Activated T-helper 17 cell treated with anti-CD3 and anti-CD28 coated beads, Interleukin-2, amount 50 U/mL, for 72 hours (primary cell): ENCODE measurements at regions not wholly inside any gene's neighbourhood (a gene's known extent, or its start where the extent isn't known, plus 50 kb on each side); places are given as distances from the start of the nearest gene placed in this dataset.
"Not testable (repeated sequence)": the region's sequence is repeated elsewhere in the genome, so short reads cannot be mapped to it uniquely, and the experiment has no call there.

ENCODE experiments used
- ATAC-seq: fragments of 150-1000 bp; cut with Tn5 transposase; replicated peaks from 2 replicates; pipeline ENCODE4 v1.10.0; 2021; ENCODE audit warnings: mild to moderate bottlenecking, moderate library complexity
- H3K27ac Mint-ChIP-seq: one replicate; pipeline ENCODE4 v1.8.0; 2022; ENCODE audit warnings: mixed read lengths
- H3K27me3 Mint-ChIP-seq: one replicate; pipeline ENCODE4 v1.8.0; 2022; ENCODE audit warnings: mixed read lengths
- H3K36me3 Mint-ChIP-seq: one replicate; pipeline ENCODE4 v1.8.0; 2022; ENCODE audit warnings: low read depth, mild to moderate bottlenecking, mixed read lengths
- H3K4me1 Mint-ChIP-seq: one replicate; pipeline ENCODE4 v1.8.0; 2022; ENCODE audit warnings: mixed read lengths
- H3K4me3 Mint-ChIP-seq: one replicate; pipeline ENCODE4 v1.8.0; 2022; ENCODE audit warnings: mild to moderate bottlenecking, mixed read lengths
- H3K9me3 Mint-ChIP-seq: one replicate; pipeline ENCODE4 v1.8.0; 2022; ENCODE audit warnings: mixed read lengths

GRCh38 chr16:62294213-62294972 is 258.2 kb upstream of the CDH8 start:
- no peak overlapping the region for H3K4me3 Mint-ChIP-seq
- peaks cover 18% of the 10 kb centered on the region for H3K9me3 Mint-ChIP-seq
- no peaks in the 10 kb centered on the region for H3K36me3 Mint-ChIP-seq
- H3K4me1 Mint-ChIP-seq = no peaks in the 10 kb centered on the region
- no peaks in the 10 kb centered on the region for H3K27me3 Mint-ChIP-seq
- H3K27ac Mint-ChIP-seq = no peak overlapping the region
- no peak for ATAC-seq

GRCh38 chr16:62288990-62289629 is 252.9 kb upstream of the CDH8 start:
- H3K4me1 Mint-ChIP-seq = no peaks in the 10 kb centered on the region
- H3K27ac Mint-ChIP-seq = no peak overlapping the region
- peaks cover 11% of the 10 kb centered on the region for H3K9me3 Mint-ChIP-seq
- no peaks in the 10 kb centered on the region for H3K27me3 Mint-ChIP-seq
- H3K4me3 Mint-ChIP-seq = no peak overlapping the region
- no peaks in the 10 kb centered on the region for H3K36me3 Mint-ChIP-seq
- no peak for ATAC-seq

GRCh38 chr16:62280506-62280905 is 244.3 kb upstream of the CDH8 start:
- H3K27ac Mint-ChIP-seq = no peak overlapping the region
- no peaks in the 10 kb centered on the region for H3K36me3 Mint-ChIP-seq
- H3K9me3 Mint-ChIP-seq = peaks cover 3% of the 10 kb centered on the region
- no peak overlapping the region for H3K4me3 Mint-ChIP-seq
- no peak for ATAC-seq
- no peaks in the 10 kb centered on the region for H3K4me1 Mint-ChIP-seq
- H3K27me3 Mint-ChIP-seq = no peaks in the 10 kb centered on the region

GRCh38 chr16:62277942-62278341 is 241.7 kb upstream of the CDH8 start:
- H3K4me1 Mint-ChIP-seq = no peaks in the 10 kb centered on the region
- H3K27ac Mint-ChIP-seq = no peak overlapping the region
- ATAC-seq = no peak
- H3K9me3 Mint-ChIP-seq = peaks cover 8% of the 10 kb centered on the region
- no peaks in the 10 kb centered on the region for H3K36me3 Mint-ChIP-seq
- no peaks in the 10 kb centered on the region for H3K27me3 Mint-ChIP-seq
- no peak overlapping the region for H3K4me3 Mint-ChIP-seq

- no peak for ATAC-seq
- Mint-ChIP-seq H3K27ac (no peak overlapping the region), H3K4me1 (no peaks in the 10 kb centered on the region), H3K9me3 (peaks cover 8% of the 10 kb centered on the region), H3K4me3 (no peak overlapping the region), H3K27me3 (no peaks in the 10 kb centered on the region), H3K36me3 (no peaks in the 10 kb centered on the region)
Observed at GRCh38 chr16:62276637-62277036, 240.4 kb upstream of the CDH8 start.

- Mint-ChIP-seq H3K9me3 (peaks cover 22% of the 10 kb centered on the region), H3K27ac (no peak overlapping the region)
Observed at GRCh38 chr16:62272035-62272434, 235.8 kb upstream of the CDH8 start.

GRCh38 chr16:62261760-62262159 is 225.5 kb upstream of the CDH8 start:
- Mint-ChIP-seq H3K4me3 (no peak overlapping the region), H3K9me3 (peaks cover 11% of the 10 kb centered on the region), H3K4me1 (no peaks in the 10 kb centered on the region), H3K36me3 (no peaks in the 10 kb centered on the region), H3K27me3 (no peaks in the 10 kb centered on the region), H3K27ac (no peak overlapping the region)
- ATAC-seq = no peak

More at GRCh38 chr16:62272035-62272434, 235.8 kb upstream of the CDH8 start:
- no peak for ATAC-seq
- Mint-ChIP-seq H3K4me1 (no peaks in the 10 kb centered on the region), H3K36me3 (no peaks in the 10 kb centered on the region), H3K4me3 (no peak overlapping the region), H3K27me3 (no peaks in the 10 kb centered on the region)

GRCh38 chr16:62258931-62259435 is 222.7 kb upstream of the CDH8 start:
- H3K27ac Mint-ChIP-seq, H3K27me3 Mint-ChIP-seq, H3K36me3 Mint-ChIP-seq, H3K4me1 Mint-ChIP-seq, ATAC-seq, H3K9me3 Mint-ChIP-seq, H3K4me3 Mint-ChIP-seq: not testable (repeated sequence)

GRCh38 chr16:62256406-62256805 is 220.2 kb upstream of the CDH8 start:
- no peak overlapping the region for H3K27ac Mint-ChIP-seq
- no peak overlapping the region for H3K4me3 Mint-ChIP-seq
- H3K27me3 Mint-ChIP-seq = no peaks in the 10 kb centered on the region
- no peak for ATAC-seq
- peaks cover 8% of the 10 kb centered on the region for H3K9me3 Mint-ChIP-seq
- no peaks in the 10 kb centered on the region for H3K36me3 Mint-ChIP-seq
- H3K4me1 Mint-ChIP-seq = no peaks in the 10 kb centered on the region

- Mint-ChIP-seq H3K9me3 (peaks cover 8% of the 10 kb centered on the region), H3K4me3 (no peak overlapping the region), H3K27ac (no peak overlapping the region), H3K36me3 (no peaks in the 10 kb centered on the region), H3K4me1 (no peaks in the 10 kb centered on the region), H3K27me3 (no peaks in the 10 kb centered on the region)
- no peak for ATAC-seq
Observed at GRCh38 chr16:62254847-62255246, 218.6 kb upstream of the CDH8 start.

- no peak overlapping the region for H3K4me3 Mint-ChIP-seq
- peaks cover 8% of the 10 kb centered on the region for H3K9me3 Mint-ChIP-seq
- H3K4me1 Mint-ChIP-seq = no peaks in the 10 kb centered on the region
- no peak for ATAC-seq
- H3K27ac Mint-ChIP-seq = no peak overlapping the region
- no peaks in the 10 kb centered on the region for H3K36me3 Mint-ChIP-seq
- no peaks in the 10 kb centered on the region for H3K27me3 Mint-ChIP-seq
Observed at GRCh38 chr16:62254372-62254771, 218.1 kb upstream of the CDH8 start.

- no peaks in the 10 kb centered on the region for H3K27me3 Mint-ChIP-seq
- no peaks in the 10 kb centered on the region for H3K4me1 Mint-ChIP-seq
- no peak overlapping the region for H3K27ac Mint-ChIP-seq
- H3K9me3 Mint-ChIP-seq = peaks cover 8% of the 10 kb centered on the region
- no peaks in the 10 kb centered on the region for H3K36me3 Mint-ChIP-seq
- no peak for ATAC-seq
- no peak overlapping the region for H3K4me3 Mint-ChIP-seq
Observed at GRCh38 chr16:62253966-62254365, 217.7 kb upstream of the CDH8 start.

GRCh38 chr16:62249069-62249468 is 212.8 kb upstream of the CDH8 start:
- peaks cover 12% of the 10 kb centered on the region for H3K9me3 Mint-ChIP-seq
- no peak overlapping the region for H3K27ac Mint-ChIP-seq
- no peaks in the 10 kb centered on the region for H3K4me1 Mint-ChIP-seq
- no peak for ATAC-seq
- no peak overlapping the region for H3K4me3 Mint-ChIP-seq
- no peaks in the 10 kb centered on the region for H3K27me3 Mint-ChIP-seq
- no peaks in the 10 kb centered on the region for H3K36me3 Mint-ChIP-seq

- ATAC-seq = no peak
- Mint-ChIP-seq H3K27ac (no peak overlapping the region), H3K36me3 (no peaks in the 10 kb centered on the region), H3K4me1 (no peaks in the 10 kb centered on the region), H3K4me3 (no peak overlapping the region), H3K9me3 (peaks cover 20% of the 10 kb centered on the region), H3K27me3 (no peaks in the 10 kb centered on the region)
Observed at GRCh38 chr16:62240722-62241121, 204.5 kb upstream of the CDH8 start.

- ATAC-seq = peak; percentile 63
- no peak overlapping the region for H3K4me3 Mint-ChIP-seq
- no peak overlapping the region for H3K27ac Mint-ChIP-seq
- no peaks in the 10 kb centered on the region for H3K4me1 Mint-ChIP-seq
- H3K27me3 Mint-ChIP-seq = no peaks in the 10 kb centered on the region
- H3K36me3 Mint-ChIP-seq = no peaks in the 10 kb centered on the region
- peaks cover 14% of the 10 kb centered on the region for H3K9me3 Mint-ChIP-seq
Observed at GRCh38 chr16:62225675-62226074, 189.4 kb upstream of the CDH8 start.
